Glomerular visceral epithelial cell (primary cell): ENCODE measurements at regions not wholly inside any gene's neighbourhood (a gene's known extent, or its start where the extent isn't known, plus 50 kb on each side); places are given as distances from the start of the nearest gene placed in this dataset.

Experiments used
- DNase-seq: peaks from one replicate; pipeline ENCODE4 v3.0.0-alpha.2; 2016; ENCODE audit errors: extremely low spot score

DNA sequence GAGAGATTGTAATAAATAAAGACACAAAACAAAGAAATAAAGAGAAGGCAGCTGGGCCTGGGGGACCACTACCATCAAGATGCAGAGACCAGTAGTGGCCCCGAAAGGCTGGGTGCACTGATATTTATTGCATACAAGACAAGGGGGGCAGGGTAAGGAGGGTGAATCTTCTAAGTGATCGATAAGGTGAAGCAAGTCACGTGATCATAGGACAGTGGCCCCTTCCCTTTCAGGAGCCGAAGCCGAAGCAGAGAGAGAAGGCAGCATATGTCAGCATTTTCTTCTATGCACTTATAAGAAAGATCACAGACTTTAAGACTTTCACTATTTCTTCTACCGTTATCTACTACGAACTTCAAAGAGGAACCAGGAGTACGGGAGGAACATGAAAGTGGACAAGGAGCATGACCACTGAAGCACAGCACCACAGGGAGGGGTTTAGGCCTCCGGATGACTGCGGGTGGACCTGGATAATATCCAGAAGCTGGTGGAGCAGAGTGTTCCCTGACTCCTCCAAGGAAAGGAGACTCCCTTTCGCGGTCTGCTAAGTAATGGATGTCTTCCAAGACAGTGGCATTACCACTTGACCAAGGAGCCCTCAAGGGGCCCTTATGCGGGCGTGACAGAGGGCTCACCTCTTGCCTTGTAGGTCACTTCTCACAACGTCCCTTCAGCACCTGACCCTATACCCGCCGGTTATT, 126.4 kb downstream of the RBM46 start:
- DNase-seq = peak; percentile 77

DNA sequence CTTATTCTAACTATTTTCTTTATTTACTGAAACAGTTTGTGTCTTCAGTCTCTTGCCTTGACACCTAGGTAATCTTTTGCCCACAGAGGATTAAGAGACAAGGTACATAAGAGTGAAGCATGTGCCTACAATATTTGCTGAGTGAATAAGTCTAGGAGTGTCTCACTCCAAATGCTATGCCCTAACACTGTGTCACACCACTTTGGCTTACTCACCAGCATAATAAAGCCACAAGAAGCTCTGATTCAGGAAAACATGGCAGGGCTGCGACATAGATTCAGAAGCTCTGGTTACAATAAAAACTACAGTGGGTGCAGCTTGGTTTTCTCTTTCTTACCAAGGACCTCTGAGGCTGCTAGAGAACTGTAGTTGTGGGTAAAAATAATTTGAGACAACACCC, 127.1 kb downstream of the RBM46 start:
- peak; percentile 69 for DNase-seq

DNA sequence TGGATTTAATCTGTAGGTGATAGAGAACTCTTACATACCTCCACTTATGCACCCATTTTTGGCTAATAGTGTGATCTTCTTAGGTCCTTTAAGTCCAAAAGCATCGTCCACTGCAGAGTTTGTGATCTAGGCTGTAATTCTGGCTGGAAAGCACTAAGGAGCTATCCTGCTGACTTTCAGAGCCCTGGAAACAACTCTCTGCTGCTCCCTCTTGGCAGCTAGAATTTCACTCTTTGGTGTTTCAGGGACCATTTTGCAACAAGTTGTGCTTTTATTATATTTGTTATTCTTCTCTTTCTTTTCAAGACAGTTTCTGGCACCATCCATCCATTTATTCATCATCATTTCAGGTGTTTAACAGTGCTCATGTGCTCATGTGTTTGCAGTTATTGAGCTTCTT, 130.0 kb downstream of the RBM46 start:
- no peak for DNase-seq

DNA sequence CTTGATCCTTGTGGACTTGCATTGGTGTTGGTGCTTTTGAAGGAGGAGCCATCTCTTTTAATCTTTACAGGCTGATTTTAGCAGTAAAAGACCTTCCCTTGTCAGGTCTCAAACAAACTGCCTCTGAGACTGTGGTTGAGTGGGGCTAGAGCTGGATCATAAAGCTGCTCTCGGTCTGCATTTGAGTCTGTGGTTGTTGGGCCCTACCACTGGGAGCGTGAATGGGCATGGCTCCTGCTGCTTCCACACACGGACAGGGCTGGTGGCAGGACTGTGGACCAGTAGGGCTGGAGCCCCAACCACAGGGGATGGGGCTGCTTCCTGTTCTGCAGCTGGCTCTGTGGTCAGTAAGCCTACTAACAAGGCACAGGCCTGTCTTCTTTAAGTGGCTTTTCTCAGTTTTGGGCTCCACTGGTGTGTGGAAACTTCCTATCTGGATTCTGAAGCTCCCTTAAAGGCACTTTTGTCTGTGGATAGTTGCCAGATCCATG, 130.6 kb downstream of the RBM46 start:
- DNase-seq = no peak

DNA sequence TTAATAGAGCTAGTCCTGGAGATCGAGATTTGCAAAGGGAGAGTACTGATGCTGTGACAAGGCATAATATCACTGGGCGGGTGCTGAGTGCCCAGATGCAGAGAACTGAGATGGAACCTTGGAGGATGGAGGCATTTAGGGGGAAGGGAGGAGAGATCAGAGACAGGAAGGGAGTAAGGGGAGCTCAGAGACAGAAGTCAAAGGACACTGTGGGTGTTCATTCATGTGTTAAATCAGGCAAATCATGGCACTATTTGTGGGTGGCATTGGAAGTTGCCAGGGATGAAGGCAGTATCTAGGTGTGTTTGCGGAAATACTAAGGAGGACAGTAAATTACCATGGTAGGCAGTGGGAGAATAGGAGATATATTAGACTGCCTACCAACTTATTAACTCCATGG, 135.0 kb downstream of the RBM46 start:
- no peak for DNase-seq

DNA sequence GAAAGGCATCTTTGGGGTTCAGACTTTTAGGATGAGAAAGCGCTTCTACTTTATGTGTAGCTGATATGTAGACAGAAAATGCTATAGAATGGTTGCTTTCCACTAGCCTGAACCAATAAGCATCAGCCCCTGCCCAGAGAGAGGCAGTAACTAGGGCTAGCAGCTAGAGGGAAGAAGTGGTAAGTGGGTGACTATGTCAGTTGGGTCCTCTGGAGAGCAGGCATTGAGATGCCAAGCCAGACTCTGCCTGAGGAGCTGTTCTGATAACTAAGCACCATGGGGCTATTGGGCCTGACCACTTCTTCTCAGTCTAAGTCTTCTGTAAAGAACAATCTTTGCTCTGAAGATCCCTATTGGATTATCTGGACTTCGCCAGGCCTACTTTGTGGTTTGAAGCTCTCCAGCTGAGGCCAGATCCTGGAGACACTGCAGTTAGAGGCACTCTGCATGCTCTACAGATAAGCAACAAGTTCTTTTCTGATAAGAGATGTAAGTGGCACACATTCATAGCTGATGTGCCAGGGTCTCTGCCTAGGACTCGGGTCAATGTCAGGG, 146.1 kb downstream of the RBM46 start:
- no peak for DNase-seq

DNA sequence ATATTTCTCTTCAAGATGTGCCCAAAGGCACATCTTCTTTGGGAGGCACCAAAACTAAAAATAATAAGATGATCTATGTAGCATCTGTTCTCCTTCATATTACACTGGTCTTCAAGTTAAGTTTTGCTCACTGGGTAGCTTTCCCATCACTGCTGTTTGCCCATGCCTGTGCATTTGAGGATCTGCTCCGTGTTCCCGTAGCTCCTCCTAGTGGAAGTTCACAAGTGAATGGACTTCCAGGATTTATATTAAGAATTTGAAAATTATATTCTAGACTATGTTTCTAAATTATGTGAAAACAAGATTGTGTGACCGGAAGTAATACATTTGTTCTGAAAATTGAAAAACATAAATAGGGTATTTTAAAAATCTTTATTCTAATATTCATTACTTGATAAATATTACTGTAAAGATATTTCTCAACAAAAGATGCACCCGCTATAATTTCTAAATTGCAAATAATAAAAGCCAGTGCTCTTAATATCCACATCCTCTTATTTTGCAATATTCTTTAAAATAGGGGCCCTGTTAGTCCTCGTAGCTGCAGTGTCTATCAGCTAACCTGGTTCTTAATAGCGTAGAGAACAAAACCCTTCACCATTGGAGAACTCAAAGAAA, 147.7 kb downstream of the RBM46 start:
- DNase-seq = peak; percentile 41

DNA sequence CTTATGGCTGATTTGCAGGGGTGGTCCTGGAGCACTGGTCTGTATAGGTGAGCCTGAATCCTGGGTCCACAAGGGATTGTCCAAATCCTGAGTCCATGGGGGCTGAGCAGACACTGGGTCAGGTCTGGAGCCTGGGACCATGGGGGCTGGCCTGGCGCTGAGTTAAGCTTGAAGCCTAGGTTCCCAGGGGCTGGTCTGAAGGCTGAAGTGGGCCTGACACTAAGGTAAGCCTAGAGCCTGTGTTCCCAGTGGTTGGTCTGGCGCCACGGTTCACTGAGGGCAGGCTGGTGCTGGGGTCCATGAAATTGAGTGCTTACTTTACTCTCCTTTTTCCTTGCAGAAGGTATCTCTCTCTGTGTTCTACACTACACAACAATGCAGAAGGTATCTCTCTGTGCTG, 155.8 kb downstream of the RBM46 start:
- DNase-seq = no peak

DNA sequence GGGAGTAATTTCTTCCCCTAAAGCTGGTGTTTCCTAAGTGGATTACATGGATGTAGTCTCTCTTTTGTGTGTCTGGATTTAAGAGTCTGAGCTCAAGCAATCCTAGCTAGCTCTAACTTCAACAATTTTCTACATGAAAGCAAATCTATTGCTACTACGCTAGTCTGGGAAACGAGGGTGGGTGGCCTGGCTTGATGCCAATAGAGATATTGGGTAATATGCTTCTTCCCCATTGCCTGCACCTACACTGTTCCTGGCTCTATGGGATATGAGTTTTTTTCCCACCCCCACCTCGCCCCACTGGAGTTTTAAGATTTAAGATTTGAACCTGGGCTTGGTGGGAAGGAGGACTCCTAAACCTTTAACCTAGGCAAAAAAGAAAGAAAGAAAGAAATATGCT, 158.8 kb downstream of the RBM46 start:
- no peak for DNase-seq

DNA sequence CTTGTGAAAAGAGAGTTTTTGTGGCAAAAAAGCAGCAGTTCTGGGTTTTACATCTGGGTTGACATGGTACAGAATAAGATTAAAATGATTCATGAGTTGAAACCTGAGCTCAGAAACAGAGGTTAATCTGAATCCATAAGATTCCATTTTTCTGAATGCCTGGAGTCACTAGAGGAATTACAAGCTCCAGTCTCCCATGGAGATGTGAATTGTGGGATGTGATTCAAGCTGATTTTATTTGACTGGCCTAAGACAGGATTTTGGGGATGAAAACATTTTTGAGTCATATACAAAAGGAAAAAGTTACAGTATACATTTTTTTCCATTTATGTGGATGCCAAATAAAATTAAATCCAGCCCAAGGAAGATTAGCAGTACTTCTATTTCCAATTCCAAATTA, 161.1 kb downstream of the RBM46 start:
- no peak for DNase-seq

DNA sequence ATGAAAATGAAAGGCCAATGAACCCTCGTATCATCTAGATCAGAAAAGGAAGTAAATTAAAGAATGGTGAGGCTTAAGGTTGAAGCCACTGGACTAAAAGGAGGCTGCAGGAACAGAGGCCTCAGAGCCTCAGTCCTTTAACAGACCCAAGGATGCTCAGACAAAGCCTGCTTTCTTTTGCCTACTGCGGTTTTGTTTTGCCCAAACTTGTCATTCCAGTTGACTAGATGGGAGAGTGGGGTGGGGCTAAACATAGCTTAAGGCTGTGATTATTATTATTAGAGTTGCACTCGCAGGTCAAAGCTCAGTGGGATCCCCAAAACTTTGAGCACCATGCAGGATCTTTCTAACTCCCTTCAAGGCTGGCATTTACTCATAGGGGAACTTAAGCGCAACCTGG, 163.9 kb downstream of the RBM46 start:
- DNase-seq = no peak

DNA sequence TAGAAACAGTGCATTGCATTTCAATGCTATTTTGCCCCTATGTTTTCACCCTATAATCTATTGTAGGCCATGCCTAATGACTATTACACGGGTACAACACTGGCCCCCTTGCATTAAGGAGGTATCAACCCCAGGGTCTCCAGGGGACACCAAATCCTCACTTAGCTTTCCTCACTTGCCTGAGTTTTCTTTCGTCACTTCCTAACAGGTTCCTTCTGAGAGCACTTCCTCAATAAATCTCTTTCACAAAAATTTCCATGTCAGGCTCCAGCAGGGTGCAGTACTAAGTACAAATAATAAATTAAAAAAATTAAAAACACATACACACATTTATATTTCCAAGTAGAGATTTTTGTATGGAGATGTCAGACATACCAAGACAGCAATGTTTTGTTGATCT, 165.0 kb downstream of the RBM46 start:
- DNase-seq = no peak

DNA sequence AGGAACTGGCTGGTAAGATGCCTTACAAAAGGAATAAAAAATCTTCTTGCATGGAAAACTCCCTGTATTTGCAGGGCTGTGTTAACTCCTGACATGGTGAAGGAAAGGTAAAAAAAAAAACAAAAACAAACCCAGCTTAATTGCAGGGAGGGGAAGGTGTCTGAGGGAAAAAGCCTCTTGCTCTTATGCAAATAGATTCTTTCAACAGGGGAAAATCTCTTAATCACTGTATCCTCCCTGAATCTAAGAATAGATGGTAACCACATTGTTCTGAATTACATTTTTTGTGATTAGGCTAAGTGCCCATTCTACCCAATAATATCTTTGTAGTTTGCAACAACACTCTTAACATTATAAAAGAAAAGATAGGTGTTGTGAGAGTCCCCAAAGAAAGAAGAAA, 172.6 kb downstream of the RBM46 start:
- no peak for DNase-seq

DNA sequence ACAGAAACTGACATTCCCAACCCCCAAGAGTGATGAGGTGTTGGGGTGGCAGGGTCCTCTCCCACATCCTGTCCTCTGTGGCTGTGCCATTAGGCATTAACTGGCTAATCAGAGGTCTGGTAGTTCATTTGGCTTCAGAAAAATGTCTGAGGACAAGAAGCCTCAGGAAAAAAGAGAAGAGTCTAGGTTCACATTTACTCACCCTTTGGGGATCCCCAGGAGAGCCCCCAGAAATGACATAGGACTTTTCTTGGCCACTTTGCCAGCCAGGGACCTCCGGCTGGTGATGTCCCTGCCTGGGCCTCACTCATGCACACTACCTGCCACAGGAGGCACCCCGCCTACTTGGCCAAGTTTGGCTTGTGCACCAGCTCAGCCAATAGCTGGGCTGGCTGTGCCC, 173.0 kb downstream of the RBM46 start:
- DNase-seq = no peak

DNA sequence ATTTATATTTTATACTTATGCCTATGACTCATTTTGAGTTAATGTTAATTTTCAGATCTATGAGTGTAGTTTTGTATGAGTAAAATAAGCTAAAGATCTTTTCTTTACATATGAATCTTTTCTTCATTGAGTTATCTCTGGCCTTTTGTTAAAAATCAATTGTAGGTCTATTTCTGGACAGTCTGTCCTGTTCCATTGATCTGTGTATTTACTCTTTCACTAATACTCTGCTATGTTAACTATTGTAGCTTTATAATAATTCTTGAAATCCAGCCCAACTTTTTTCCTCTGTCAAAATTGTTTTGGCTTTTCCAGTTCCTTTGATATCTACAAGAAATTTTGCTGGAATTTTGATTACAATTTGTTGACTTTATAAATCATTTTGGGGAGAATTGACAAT, 177.0 kb downstream of the RBM46 start:
- DNase-seq = no peak

DNA sequence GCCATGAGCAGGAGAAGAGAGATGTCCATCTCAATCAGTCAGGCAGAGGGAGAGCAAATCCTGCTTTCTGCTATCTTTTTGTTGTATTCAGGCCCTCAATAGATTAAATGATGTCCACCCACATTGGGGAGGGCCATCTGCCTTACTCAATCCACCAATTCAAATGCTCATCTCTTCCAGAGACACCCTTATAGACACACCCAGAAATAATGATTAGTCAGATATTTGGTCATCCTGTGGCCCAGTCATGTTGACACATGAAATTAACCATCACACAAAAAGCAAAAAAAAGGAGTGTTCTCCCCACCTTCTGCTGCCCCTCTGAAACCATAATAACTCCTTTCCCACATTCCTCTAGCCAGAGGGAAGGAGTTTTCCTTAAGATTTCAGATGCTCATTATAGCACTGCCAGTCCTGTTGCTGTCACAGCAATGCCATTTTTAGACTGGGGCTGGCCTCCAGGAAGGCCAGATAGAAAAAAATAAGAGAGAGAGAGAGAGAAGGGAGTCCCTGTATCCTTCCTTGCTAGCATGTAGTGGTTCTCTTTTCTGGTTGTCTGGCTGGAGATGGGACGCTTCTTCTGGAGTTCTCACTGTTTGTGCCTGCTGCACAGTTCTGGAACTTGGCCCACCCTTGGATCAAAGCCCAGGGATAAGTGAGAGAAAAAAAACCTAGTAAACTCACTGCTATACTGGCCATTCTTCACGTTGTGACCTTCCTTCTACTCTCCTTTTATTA, 177.7 kb downstream of the RBM46 start:
- no peak for DNase-seq

DNA sequence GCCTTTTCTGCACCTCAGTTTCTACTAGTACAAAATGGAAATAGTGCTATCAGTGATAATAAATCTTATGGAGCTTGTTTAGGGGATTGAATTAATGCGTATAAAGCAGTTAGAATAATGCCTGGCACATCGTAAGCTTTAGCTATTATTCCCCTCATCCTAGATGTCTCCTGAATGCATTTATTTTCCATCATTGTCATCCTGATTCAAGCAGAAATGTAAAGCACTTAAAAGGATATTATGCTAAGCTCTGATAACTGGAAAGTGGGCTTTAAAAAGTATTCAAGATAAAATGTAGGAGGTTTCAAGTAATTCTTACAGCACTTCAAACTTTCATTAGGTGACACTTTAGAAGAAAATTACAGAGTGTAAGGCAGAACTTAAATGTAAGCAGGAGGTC, 178.7 kb downstream of the RBM46 start:
- DNase-seq = no peak

DNA sequence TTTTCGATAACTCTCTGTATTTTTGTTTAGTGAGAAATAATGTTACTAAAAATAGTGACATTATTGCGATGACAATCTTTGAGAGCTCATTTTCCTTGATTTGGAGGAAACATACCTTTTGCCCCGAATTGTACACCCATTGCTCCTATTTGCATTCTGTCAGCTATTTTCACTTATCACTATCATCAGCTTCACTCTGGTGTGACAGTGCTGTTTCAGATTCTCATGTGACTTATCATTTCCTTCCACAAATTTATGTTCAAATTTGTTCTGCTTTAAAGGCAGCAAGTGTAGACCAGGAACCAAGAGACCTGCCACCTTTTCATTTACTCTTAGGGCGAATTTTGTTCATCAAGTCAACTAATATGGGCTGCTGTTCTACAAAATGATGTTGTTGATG, 179.4 kb downstream of the RBM46 start:
- no peak for DNase-seq

DNA sequence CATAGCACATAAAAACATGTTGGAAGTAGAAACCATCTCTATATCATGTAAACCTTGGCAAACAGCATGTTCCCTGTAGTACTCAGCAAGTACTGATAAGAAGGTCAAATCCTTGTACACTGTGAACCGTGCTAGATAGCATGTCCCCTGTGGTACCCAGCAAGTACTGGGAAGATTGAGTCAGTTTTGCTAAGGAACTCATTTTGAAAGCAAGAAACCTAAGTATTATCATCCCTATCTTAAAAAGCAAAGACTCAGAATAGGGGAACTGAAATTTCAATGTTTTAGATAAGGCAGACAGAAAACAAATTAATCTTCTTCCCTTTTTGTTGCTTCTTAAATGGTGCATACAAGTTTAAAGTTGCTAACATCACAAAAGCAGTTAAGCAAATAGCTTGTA, 180.2 kb downstream of the RBM46 start:
- no peak for DNase-seq

DNA sequence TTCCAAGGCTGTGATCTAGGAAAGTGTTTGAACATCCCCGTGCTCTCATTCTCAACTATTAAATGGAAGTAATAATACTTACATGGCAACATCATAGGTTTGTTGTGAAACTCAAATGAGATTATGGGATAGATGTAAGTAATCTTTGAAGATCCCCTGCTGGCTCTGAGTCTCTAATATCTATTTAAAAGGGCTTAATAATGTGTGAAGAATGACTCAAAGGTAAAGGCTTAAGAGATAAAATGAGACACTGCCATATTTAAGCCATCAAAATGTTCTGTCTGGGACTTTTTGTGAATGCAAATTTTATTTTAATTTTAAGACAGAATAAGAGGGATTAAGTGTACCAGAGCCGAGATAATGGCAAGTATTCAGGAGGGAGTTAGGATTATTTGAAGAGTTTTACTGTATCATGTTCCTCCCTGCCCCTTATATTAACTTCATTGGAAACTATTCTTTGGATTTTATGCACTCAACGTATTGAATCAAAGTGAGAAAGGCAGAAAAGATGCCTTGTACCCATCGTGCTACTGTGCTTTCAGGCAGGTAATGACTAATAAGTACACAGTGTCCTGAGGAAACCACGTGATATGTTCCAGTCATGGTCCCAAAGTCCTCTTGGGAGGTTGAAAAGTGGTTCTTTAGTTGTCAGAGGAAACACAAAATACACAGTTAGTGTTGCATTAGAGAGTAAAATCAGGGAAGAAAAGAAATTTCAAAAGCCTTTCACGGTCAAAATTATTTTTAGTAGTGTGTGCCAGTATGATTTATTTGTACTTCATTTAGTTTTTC, 192.4 kb downstream of the RBM46 start:
- DNase-seq = no peak

DNA sequence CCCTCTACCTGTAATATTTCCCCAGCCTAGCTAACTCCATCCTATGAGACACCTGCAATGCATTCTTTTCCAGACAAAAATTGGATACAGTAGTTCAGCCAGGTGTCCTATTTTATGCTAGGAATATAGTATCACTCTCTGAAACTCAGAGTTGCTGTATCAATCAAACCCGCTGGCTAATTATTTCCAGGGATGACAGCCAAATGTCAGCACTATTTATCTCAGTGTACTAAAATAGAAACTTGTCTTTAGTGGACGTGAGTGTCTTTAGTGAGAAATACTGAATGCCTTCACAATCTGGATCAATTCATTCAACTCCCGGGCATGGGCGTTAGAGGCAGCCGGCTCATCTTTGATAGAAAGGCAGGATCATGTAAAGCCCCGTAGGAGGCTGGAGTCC, 196.2 kb downstream of the RBM46 start:
- no peak for DNase-seq
